Stimulated activated CD4-positive, alpha-beta T cell treated with anti-CD3 and anti-CD28 coated beads, Interleukin-15, amount 100 ng/mL, for 1 hour (primary cell): ENCODE measurements at regions not wholly inside any gene's neighbourhood (a gene's known extent, or its start where the extent isn't known, plus 50 kb on each side); places are given as distances from the start of the nearest gene placed in this dataset.
"Not testable (repeated sequence)": the region's sequence is repeated elsewhere in the genome, so short reads cannot be mapped to it uniquely, and the experiment has no call there.

ENCODE experiments used
- DNase-seq, 2 donors: peaks; one replicate each; pipeline ENCODE4 v3.0.0-alpha.2; 2020; ENCODE audit warnings: low read depth in 1 of 2, low spot score in 1 of 2

GRCh38 chr2:91603996-91604395 lies 2912.5 kb downstream of the RPIA start:
- not testable (repeated sequence) for DNase-seq

- DNase-seq: not testable (repeated sequence)
These were observed 2913.2 kb downstream of the RPIA start for GRCh38 chr2:91604629-91605028.

- not testable (repeated sequence) for DNase-seq
These were observed 2932.3 kb downstream of the RPIA start for GRCh38 chr2:91623739-91624138.

- DNase-seq: not testable (repeated sequence)
These were observed 2937.0 kb downstream of the RPIA start for GRCh38 chr2:91628471-91628870.

- not testable (repeated sequence) for DNase-seq
These were observed 2965.7 kb downstream of the RPIA start for GRCh38 chr2:91657193-91657592.

- DNase-seq: not testable (repeated sequence)
These were observed 2966.9 kb downstream of the RPIA start for GRCh38 chr2:91658336-91658735.

GRCh38 chr2:91659189-91659916 lies 2967.9 kb downstream of the RPIA start:
- DNase-seq: not testable (repeated sequence)

GRCh38 chr2:91659917-91660275 lies 2968.4 kb downstream of the RPIA start:
- DNase-seq: not testable (repeated sequence)

- DNase-seq: not testable (repeated sequence)
These were observed 2975.9 kb downstream of the RPIA start for GRCh38 chr2:91667341-91667740.

GRCh38 chr2:91685541-91685940 lies 2994.1 kb downstream of the RPIA start:
- not testable (repeated sequence) for DNase-seq

GRCh38 chr2:91686046-91686445 lies 2994.6 kb downstream of the RPIA start:
- not testable (repeated sequence) for DNase-seq
